Middle frontal gyrus (tissue), 1 donor: ENCODE measurements at regions not wholly inside any gene's neighbourhood (a gene's known extent, or its start where the extent isn't known, plus 50 kb on each side); places are given as distances from the start of the nearest gene placed in this dataset.
"Not testable (repeated sequence)": the region's sequence is repeated elsewhere in the genome, so short reads cannot be mapped to it uniquely, and the experiment has no call there.

ENCODE experiments used
- DNase-seq: peaks from one replicate; pipeline ENCODE4 v3.0.0-alpha.2; 2015; ENCODE audit warnings: low spot score; ENCODE audit errors: extremely low spot score

- DNase-seq = no peak
These were observed 199.7 kb downstream of the ADCYAP1 start for GRCh38 chr18:1104181-1104881.

DNA sequence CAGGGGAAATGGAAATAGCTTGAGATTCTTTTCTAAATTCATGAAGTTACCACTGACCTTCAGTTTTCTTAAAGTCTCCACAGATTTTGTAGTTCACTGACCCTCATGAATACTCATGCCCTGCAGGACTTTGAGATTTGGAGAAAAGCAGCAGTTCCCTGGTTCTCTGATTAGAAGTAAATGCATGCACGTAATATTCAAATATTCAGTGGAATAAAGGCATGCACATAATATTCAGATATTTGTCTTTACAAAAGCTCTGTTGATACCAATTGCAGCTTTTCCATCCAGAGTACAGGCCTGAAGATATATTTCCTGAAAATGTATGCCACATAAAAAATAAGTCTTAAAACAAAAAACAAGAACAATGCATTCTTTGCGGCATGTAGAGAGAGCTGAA, 219.8 kb downstream of the ADCYAP1 start:
- DNase-seq = no peak

GRCh38 chr18:1133541-1133940, 228.9 kb downstream of the ADCYAP1 start:
- no peak for DNase-seq

DNA sequence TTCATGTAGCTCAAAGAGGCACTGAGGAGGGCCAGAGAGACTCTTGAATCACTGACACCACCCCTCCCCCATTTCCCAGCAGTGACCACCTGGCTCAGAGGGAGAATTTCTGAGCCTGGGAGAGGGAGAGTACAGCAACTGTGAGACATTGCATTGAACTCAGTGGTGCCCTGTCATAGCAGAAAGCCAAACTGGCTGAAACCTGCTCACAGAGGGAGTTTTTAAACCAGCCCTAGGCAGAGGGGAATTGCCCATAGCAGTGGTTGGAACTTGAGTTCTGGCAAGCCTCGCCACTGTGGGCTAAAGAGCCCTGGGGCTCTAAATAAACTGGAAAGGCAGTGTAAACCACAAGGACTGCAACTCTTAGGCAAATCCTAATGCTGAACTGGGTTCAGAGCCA, 243.1 kb downstream of the ADCYAP1 start:
- no peak for DNase-seq

DNA sequence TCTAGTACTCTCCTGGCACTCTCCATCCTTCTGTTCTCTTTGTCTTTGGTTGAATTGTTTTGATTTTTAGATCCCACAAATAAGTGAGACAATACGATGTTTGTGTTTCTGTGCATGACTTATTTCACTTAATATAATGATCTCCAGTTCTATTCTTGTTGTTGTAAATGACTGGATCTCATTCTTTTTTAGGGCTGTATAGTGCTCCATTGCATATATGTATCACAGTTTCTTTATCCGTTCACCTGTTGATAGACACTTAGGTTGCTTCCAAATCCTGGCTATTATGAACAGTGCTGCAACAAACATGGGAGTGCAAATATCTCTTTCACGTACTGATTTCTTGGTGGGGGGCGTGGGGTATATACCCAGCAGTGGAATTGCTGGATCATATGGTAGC, 245.0 kb downstream of the ADCYAP1 start:
- DNase-seq = no peak

GRCh38 chr18:1150344-1150743, 245.7 kb downstream of the ADCYAP1 start:
- no peak for DNase-seq

GRCh38 chr18:1152958-1153357, 248.3 kb downstream of the ADCYAP1 start:
- not testable (repeated sequence) for DNase-seq

DNA sequence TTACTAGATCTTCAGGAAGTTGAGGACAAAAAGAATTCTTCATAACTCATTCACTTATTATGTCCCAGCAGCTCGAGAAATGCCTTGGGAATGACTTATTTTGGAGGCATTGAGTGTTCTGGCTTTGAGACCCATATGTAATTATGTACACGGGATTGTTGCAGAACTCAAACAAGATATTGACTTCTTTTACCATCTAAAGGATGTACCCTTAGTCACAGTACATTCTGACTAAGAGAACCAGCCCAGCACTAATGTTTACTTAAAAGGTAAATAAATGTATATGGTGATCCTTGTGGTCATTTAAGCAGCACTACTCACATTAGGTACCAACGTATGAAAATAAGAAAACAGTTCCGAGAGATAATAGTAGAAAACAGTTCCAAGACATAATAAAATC, 268.9 kb downstream of the ADCYAP1 start:
- DNase-seq = no peak

GRCh38 chr18:1177232-1177631, 272.6 kb downstream of the ADCYAP1 start:
- DNase-seq = no peak

- no peak for DNase-seq
These were observed 286.7 kb downstream of the ADCYAP1 start for GRCh38 chr18:1191341-1191740.

DNA sequence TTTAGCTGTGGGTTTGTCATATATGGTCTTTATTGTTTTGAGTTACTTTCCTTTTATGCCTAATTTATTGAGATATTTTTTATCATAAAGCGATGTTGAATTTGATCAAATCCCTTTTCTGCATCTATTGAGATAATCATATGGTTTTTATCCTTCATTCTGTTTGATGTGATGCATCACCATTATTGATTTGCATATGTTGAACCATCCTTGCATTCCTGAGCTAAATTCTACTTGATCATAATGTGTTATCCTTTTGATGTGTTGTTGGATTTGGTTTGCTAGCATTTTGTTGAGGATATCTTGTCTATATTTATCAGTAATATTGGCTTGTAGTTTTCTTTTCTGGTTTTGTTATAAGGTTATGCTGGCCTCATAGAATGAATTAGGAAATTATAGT, 308.5 kb downstream of the ADCYAP1 start:
- no peak for DNase-seq

GRCh38 chr18:1222880-1223279, 318.2 kb downstream of the ADCYAP1 start:
- no peak for DNase-seq

DNA sequence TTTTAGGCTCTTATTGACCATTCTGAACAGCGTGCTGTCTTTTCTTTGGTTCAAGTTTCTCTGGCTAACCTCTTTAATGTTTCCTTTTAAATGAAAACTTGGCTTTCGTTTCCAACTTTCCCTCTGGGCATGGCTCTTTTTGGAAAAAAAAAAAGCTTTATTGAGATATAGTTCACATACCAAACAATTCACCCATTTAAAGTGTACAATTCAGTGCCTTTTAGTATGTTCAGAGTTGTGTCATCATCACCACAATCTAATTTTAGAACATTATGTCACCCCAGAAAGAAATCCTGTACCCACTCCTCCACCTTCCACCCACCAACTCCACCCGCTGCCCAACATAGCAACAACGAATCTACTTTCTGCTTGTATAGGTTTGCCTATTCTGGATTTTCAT, 322.4 kb downstream of the ADCYAP1 start:
- DNase-seq = no peak

- DNase-seq = no peak
These were observed 325.0 kb downstream of the ADCYAP1 start for GRCh38 chr18:1229634-1230033.

- no peak for DNase-seq
These were observed 328.2 kb downstream of the ADCYAP1 start for GRCh38 chr18:1232867-1233266.

GRCh38 chr18:1240701-1241100, 336.0 kb downstream of the ADCYAP1 start:
- no peak for DNase-seq

GRCh38 chr18:1244397-1245122, 339.9 kb downstream of the ADCYAP1 start:
- DNase-seq = no peak

DNA sequence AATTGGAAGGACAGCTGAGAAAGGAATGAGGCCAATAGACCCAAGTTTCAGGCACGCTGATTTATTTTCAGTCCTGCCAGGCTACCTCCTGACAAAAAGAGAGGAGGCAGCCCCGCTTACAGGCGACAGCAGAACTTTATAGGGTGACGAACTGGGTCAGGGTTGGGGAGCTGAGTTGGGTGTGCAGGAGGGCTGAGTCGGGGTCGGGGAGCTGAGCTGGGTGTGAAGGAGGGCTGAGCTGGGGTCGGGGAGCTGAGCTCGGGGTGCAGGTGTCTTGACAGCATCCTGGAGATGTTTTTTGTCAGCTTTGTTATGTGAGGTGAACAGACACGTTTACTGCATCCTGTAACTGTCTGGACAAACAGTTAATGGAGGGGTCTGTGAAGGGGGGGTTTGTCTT, 342.2 kb downstream of the ADCYAP1 start:
- no peak for DNase-seq

GRCh38 chr18:1252534-1252933, 347.9 kb downstream of the ADCYAP1 start:
- no peak for DNase-seq

DNA sequence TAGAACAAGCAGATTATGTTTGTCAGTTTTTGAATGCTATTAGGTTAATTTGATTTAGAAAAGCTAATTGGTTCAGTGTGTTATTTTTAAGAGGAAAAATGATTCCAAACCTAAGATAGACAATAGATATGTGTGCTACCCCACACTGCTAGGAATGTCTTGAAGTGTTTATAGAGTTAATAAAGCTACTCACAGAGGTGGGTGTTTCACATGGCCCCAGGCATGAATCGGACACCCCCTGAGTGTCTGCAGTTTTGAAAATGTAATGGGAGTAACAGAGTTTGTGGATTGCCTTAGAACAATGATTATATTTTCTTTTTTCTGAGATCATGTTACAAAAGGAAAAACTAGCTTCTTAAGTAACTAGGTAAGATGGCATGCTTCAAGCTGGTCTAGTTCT, 348.3 kb downstream of the ADCYAP1 start:
- no peak for DNase-seq

DNA sequence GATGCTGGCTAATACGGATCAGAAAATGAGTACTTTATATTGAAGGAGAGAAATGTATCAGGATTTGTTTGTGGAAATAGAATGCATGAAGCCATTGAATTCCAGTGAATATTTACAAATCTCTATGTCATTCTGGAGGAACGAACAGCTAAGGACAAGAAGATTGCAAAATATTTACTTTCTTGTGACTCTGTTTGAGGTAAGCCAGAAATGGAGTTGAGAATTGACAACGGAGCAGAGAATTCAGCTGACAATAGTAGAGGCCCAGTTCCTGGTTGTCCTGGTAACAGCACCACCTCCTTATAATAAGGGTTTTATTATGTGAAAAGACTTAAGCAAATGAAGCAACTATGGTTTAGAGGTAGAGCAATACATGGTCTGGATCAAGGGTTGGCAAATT, 349.2 kb downstream of the ADCYAP1 start:
- no peak for DNase-seq

DNA sequence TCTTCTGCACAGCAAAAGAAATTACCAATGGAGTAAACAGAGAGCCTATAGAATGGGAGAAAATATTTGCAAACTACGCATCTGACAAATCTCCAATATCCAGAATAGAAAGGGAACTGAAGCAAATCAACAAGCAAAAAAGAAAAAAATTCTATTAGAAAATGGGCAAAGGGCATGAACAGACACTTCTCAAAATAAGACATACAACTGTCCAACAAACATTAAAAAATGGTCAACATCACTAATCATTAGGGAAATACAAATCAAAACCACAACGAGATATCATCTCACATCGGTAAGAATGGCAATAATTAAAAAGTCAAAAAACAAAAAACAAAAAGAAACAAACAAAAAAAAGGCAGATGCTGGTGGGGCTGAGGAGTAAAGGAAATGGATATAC, 356.4 kb downstream of the ADCYAP1 start:
- DNase-seq = no peak

- DNase-seq = no peak
These were observed 362.4 kb downstream of the ADCYAP1 start for GRCh38 chr18:1267021-1267420.
